ENCODE measurements at regions not wholly inside any gene's neighbourhood (a gene's known extent, or its start where the extent isn't known, plus 50 kb on each side); places are given as distances from the start of the nearest gene placed in this dataset.

- Histone ChIP-seq H3K14ac (ENCODE audit: insufficient read length) (no peak overlapping the region), H3K79me2 (ENCODE audit: control insufficient read depth in 1 of 2, insufficient read depth in 2 of 2, low read length in 2 of 2) (no peaks in the 10 kb centered on the region), H4K20me1 (replicated peaks in 1 of 2; ENCODE audit: control insufficient read depth in 1 of 2, insufficient read depth in 2 of 2, low read length in 2 of 2) (no peaks in the 10 kb centered on the region), H3K36me3 (ENCODE audit: control insufficient read depth in 2 of 4, insufficient read depth in 4 of 4, low read length in 3 of 4) (no peaks in the 10 kb centered on the region), H3K9me3 (ENCODE audit: insufficient read depth in 2 of 2, low read depth in 1 of 2, low read length in 1 of 2) (0 out of 4 replicates have a peak, but pooled peaks cover 0 to 3% of the 10 kb centered on the region in 2 experiments), H3K27me3 (replicated peaks in 1 of 4; ENCODE audit: control insufficient read depth in 3 of 4, extremely low read depth in 1 of 4, insufficient read depth in 3 of 4, low read length in 3 of 4) (no peaks in the 10 kb centered on the region), H3K4ac (replicated peaks; ENCODE audit: insufficient read length, low read depth, low read length) (no peak overlapping the region), H3K18ac (ENCODE audit: extremely low read depth, low read length) (no peak overlapping the region), H2AK5ac (ENCODE audit: low read depth, low read length) (no peak overlapping the region), H2BK5ac (ENCODE audit: low read depth, low read length) (no peak overlapping the region), H2BK15ac (ENCODE audit: low read length) (no peak overlapping the region), H2BK20ac (ENCODE audit: low read length) (no peak overlapping the region), H3K79me1 (ENCODE audit: low read depth, low read length) (no peaks in the 10 kb centered on the region), H4K91ac (replicated peaks; ENCODE audit: insufficient read length, low read length) (no peak overlapping the region), H2BK12ac (ENCODE audit: low read depth, low read length) (no peak overlapping the region), H3K23me2 (ENCODE audit: low read depth, low read length) (no peaks in the 10 kb centered on the region), H3K23ac (ENCODE audit: insufficient read length) (no peak overlapping the region), H4K8ac (ENCODE audit: extremely low read depth, insufficient read depth, low read length) (no peak overlapping the region), H2AFZ (ENCODE audit: low read length) (no peak overlapping the region), H2BK120ac (replicated peaks; ENCODE audit: low read depth, low read length) (no peak overlapping the region), H3K27ac (ENCODE audit: low read depth, low read length) (no peak overlapping the region), H4K5ac (ENCODE audit: insufficient read length, low read depth, low read length) (no peak overlapping the region), H3K4me2 (ENCODE audit: insufficient read depth in 1 of 2, low read depth in 2 of 2, low read length in 2 of 2) (no peak overlapping the region), H3K56ac (replicated peaks; ENCODE audit: insufficient read length, low read depth, low read length) (no peak overlapping the region), H3K4me3 (ENCODE audit: extremely low read depth in 1 of 4, insufficient read depth in 2 of 4, low read depth in 3 of 4, low read length in 4 of 4) (no peak overlapping the region), H3K9ac (replicated peaks in 1 of 4; ENCODE audit: extremely low read depth in 1 of 4, low read depth in 3 of 4, low read length in 3 of 4) (no peak overlapping the region), H3K4me1 (replicated peaks in 1 of 4; ENCODE audit: control insufficient read depth in 3 of 4, insufficient read depth in 4 of 4, low read length in 3 of 4) (no peaks in the 10 kb centered on the region; a peak in 1 of 7 replicates)
- 88% methylated on average over 5 of the region's 5 CpGs; no CpG with 5 or more reads in 1 of the 2 experiments for WGBS, 2 experiments (ENCODE audit: extremely low coverage in 1 of 2, insufficient coverage in 1 of 2, insufficient read length in 1 of 2, insufficient replicate concordance in 2 of 2, low coverage in 1 of 2, low lambda C conversion rate in 2 of 2, missing lambda C conversion rate in 1 of 2)
- ChIA-PET POLR2A (ENCODE audit: partially characterized antibody) (no interaction called here), CTCF (ENCODE audit: partially characterized antibody) (interaction anchor here (0.6 to 2.3 kb wide), 3 partner anchors 11 to 627 kb away, joined by 3 to 13 read pairs (median 3); no protein-coding TSS in a partner anchor)
- DNase-seq (ENCODE audit: low read depth in 1 of 2, low spot score in 2 of 2) = no peak
- TF ChIP-seq CEBPB (IDR thresholded peaks at IDR 0.05; ENCODE audit: low read depth, low read length) (no peak), TBP (IDR thresholded peaks at IDR 0.05; ENCODE audit: low read depth, low read length) (no peak), KDM1A (IDR thresholded peaks at IDR 0.05; ENCODE audit: borderline replicate concordance, low read length) (no peak)
- FAIRE-seq = no peak
Observed at GRCh38 chr2:156004459-156004858, 328.1 kb downstream of the NR4A2 start.

Measured in H1 (cell line).